Astrocyte of the spinal cord (primary cell): ENCODE measurements at regions not wholly inside any gene's neighbourhood (a gene's known extent, or its start where the extent isn't known, plus 50 kb on each side); places are given as distances from the start of the nearest gene placed in this dataset.

Experiments used
- DNase-seq: peaks from one replicate; pipeline ENCODE4 v3.0.0; 2011; ENCODE audit warnings: low read depth, low spot score
- H3K4me3 ChIP-seq: 2 replicates; pipeline ENCODE4 v1.5.1; 2011; ENCODE audit warnings: low read depth, mild to moderate bottlenecking, low read length, moderate library complexity
- in situ Hi-C: cut with HindIII; loops from 2 replicates; pipeline ENCODE4 v1.10.0; 2017; ENCODE audit warnings: low sequenced_read_pairs
- TF ChIP-seq, protein P1 (sequence below): IDR thresholded peaks from 2 replicates; pipeline ENCODE4 v1.5.1; 2012; ENCODE audit warnings: low read depth, mild to moderate bottlenecking, low read length, inconsistent platforms

DNA sequence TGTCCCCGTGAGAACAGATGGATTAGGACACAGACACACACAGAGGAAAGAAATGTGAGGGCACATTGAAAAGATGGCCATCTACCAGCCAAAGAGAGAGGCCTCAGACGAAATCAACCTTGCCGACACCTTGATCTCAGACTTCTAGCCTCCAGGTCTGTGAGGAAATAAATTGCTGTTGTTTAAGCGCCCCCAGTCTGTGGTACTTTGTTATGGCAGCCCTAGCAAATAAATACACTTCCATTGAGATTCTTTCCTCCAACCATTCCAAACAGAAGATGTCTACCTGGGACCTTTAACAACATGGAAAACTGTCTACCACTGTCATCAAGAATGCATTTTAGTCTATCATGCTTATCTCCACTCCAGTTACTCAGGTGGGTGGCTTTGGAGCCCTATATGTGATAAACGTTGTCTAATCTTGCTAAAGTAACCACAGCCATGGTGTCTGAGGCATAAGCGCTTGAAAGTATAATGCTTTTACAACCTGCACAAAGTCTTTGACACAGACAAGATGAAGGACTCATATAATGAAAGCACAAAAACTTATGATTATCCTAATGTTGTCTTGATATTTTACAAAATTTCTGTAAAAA is 244.3 kb downstream of the MTERF1 start:
- TF ChIP-seq, protein P1, sequence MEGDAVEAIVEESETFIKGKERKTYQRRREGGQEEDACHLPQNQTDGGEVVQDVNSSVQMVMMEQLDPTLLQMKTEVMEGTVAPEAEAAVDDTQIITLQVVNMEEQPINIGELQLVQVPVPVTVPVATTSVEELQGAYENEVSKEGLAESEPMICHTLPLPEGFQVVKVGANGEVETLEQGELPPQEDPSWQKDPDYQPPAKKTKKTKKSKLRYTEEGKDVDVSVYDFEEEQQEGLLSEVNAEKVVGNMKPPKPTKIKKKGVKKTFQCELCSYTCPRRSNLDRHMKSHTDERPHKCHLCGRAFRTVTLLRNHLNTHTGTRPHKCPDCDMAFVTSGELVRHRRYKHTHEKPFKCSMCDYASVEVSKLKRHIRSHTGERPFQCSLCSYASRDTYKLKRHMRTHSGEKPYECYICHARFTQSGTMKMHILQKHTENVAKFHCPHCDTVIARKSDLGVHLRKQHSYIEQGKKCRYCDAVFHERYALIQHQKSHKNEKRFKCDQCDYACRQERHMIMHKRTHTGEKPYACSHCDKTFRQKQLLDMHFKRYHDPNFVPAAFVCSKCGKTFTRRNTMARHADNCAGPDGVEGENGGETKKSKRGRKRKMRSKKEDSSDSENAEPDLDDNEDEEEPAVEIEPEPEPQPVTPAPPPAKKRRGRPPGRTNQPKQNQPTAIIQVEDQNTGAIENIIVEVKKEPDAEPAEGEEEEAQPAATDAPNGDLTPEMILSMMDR = peak; percentile 66
- peak; percentile 23 for DNase-seq
- in situ Hi-C loops = no loop called here
- no peak overlapping the region for H3K4me3 ChIP-seq

DNA sequence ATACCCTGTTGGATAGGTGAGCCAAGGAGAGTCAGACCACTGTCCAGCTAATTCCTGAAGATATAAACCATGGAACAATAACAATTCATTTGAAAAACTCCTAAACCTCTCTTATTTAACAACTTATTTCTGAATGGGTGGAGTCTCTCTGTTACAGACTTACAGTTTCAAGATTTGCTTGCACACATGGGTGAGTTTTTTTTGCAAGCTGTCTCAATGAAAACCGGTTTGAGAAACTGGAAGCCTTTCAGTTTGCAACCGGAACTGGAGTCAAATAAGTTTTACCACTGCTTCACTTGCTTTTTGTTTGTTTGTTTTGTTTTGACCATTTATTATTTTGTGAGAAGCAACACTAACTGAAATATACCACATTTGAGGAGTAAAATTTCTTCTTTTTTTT is 243.8 kb downstream of the MTERF1 start:
- DNase-seq = no peak
- TF ChIP-seq, protein P1 = no peak
- no peak overlapping the region for H3K4me3 ChIP-seq
- in situ Hi-C loops = no loop called here

DNA sequence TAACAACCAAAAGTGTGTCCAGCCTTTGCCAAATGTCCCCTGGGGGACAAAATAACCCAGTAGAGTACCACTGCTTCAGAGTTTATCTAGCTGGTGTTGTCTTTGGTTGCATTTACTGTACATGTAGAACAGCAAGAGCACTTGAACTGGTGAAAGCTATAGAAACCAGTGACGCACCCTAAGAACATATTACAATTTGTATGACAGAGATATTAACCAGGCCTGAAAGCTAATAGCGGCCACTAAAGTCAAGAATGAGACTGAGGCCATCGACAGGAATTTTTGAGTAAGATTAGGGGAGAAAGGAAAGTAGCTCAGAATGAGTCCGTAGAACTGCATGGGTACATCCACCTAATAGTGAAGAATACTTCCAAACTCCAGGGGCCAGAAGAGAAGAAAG is 236.2 kb downstream of the MTERF1 start:
- TF ChIP-seq, protein P1 = no peak
- H3K4me3 ChIP-seq = no peak overlapping the region
- no peak for DNase-seq
- in situ Hi-C loops = no loop called here

DNA sequence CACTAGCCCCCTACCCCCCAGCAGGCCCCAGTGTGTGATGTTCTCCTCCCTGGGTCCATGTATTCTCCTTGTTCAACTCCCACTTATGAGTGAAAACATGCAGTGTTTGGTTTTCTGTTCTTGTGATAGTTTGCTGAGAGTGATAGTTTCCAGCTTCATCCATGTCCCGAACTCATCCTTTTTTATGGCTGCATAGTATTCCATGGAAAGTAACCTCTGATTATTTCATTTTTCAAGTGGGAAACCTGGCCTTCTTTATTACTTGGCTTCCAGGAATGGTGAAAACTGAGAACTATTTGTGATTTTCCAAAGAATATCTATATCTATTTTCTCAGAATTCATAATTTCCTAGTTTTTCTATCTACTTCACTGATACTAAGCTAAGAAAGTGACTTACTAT is 235.0 kb downstream of the MTERF1 start:
- H3K4me3 ChIP-seq = no peak overlapping the region
- in situ Hi-C loops = no loop called here
- TF ChIP-seq, protein P1 = no peak
- DNase-seq = no peak

DNA sequence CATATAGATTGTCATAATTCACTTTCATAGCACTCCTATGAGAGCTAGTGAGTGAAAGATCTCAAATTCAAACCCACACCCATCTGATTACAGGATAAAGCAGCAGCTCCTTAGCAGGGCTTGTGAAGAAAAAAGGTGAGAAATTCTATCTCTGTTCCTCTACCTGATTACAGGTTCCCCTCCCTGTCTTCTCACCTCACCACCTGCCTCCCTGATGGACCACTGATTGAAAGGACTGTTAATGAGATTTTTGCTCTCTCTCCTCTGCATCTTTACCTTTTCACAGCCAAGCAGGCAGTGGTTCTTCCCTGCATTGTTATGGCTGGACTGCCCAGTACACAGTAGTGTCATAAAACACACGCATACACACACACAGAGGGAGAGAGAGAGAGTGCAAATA is 228.5 kb downstream of the MTERF1 start:
- TF ChIP-seq, protein P1 = no peak
- no peak overlapping the region for H3K4me3 ChIP-seq
- no peak for DNase-seq
- in situ Hi-C loops = no loop called here

DNA sequence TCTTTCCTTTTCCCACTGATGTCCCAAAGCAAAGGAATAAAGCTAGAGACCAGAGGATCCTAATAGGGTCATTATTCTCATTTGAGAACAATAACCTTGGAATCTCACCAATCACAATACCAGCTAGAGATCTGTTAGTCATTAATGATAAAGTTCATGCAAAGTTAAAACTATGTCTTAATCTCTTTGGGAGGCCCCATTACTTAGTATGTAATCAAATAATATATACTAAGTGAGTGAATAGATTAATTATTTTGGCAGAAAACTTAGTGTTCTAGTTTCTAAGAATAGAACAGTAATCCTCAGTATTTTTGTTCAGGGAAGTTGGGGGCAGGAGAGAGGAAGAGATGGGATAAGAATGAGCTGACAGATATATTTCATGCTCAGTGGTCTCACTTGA is 227.2 kb downstream of the MTERF1 start:
- DNase-seq = no peak
- TF ChIP-seq, protein P1 = no peak
- no peak overlapping the region for H3K4me3 ChIP-seq
- in situ Hi-C loops = no loop called here

DNA sequence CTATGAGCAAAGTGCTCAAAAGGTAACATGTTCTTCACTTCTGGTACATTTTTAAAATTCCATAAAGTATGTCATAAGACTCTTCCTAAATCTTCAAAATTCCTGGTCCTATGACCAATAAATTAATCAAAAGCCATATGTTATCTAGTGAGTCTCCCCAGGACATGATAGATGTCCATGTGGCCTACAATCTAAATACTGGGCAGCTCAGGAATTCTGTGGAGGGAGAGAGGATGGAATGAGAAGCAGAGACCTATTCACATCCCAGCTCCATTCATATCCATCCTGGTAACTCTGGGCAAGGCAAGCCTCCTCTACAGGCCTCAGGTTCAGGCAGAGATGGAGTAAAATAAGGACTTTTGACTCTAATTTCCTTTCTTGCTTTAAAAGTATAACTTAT is 224.8 kb downstream of the MTERF1 start:
- TF ChIP-seq, protein P1 = no peak
- in situ Hi-C loops = no loop called here
- H3K4me3 ChIP-seq = no peak overlapping the region
- DNase-seq = no peak
